ENCODE measurements at regions not wholly inside any gene's neighbourhood (a gene's known extent, or its start where the extent isn't known, plus 50 kb on each side); places are given as distances from the start of the nearest gene placed in this dataset.

DNA sequence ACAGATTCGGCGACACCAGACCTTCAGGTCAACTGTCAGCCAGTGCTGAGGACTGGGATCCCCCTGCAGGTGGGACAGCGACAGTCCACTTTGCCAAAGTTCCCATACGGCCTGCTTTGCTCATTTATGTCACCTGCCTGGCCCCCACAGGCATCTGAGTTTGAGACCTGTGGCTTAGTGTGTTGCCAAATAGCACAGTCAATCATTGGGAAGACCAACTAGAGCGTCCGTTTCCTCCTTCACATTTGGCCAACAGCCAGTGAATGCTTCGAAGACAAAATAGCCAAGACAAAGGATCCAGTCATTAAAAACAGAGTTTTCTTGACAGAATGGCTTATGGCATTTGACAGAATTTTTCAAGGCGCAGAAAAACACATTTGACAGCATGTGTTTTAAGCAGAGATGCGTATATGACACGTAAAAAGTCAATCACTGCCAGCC, 113.8 kb downstream of the ABCC12 start:
- dilution Hi-C loops (cut with MboI; ENCODE audit: extremely low pct_ligation_motif_present, low sequenced_read_pairs): no loop called here
- DNase-seq (ENCODE audit: low read depth, low spot score) (no peak), FAIRE-seq (no peak)
- H3K9me3 ChIP-seq (ENCODE audit: control insufficient read depth, low read depth, low read length): no peaks in the 10 kb centered on the region
- no peak overlapping the region for H3K9ac ChIP-seq (ENCODE audit: control insufficient read depth, extremely low read depth, insufficient read depth, low read length)
- H3K4me1 ChIP-seq (ENCODE audit: control insufficient read depth, extremely low read depth, insufficient read depth, low read length): no peaks in the 10 kb centered on the region
- H3K9me1 ChIP-seq (ENCODE audit: control insufficient read depth, extremely low read depth, insufficient read depth, low read length): no peaks in the 10 kb centered on the region
- H3K27ac ChIP-seq (ENCODE audit: control insufficient read depth, insufficient read depth, low read length): no peak overlapping the region
- H2AFZ ChIP-seq (ENCODE audit: control insufficient read depth, low read length): no peak overlapping the region
- H3K4me2 ChIP-seq (ENCODE audit: control insufficient read depth, extremely low read depth, insufficient read depth, low read depth, low read length): no peak overlapping the region
- H3K27me3 ChIP-seq (ENCODE audit: control insufficient read depth, extremely low read depth, insufficient read depth, low read length): peaks cover 2% of the 10 kb centered on the region
- no peaks in the 10 kb centered on the region for H3K36me3 ChIP-seq (ENCODE audit: control insufficient read depth in 2 of 2, extremely low read depth in 1 of 2, insufficient read depth in 2 of 2, low read length in 2 of 2)
- H3K79me2 ChIP-seq (ENCODE audit: control insufficient read depth, insufficient read depth, low read length): no peaks in the 10 kb centered on the region
- no peak overlapping the region for H3K4me3 ChIP-seq (ENCODE audit: control insufficient read depth in 2 of 3, extremely low read depth in 1 of 3, insufficient read depth in 2 of 3, low read depth in 1 of 3, low read length in 3 of 3)
- no peak for TF ChIP-seq EZH2 (IDR thresholded peaks at IDR 0.05; ENCODE audit: low read length)
- TF ChIP-seq, protein P1, sequence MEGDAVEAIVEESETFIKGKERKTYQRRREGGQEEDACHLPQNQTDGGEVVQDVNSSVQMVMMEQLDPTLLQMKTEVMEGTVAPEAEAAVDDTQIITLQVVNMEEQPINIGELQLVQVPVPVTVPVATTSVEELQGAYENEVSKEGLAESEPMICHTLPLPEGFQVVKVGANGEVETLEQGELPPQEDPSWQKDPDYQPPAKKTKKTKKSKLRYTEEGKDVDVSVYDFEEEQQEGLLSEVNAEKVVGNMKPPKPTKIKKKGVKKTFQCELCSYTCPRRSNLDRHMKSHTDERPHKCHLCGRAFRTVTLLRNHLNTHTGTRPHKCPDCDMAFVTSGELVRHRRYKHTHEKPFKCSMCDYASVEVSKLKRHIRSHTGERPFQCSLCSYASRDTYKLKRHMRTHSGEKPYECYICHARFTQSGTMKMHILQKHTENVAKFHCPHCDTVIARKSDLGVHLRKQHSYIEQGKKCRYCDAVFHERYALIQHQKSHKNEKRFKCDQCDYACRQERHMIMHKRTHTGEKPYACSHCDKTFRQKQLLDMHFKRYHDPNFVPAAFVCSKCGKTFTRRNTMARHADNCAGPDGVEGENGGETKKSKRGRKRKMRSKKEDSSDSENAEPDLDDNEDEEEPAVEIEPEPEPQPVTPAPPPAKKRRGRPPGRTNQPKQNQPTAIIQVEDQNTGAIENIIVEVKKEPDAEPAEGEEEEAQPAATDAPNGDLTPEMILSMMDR (optimal IDR thresholded peaks at IDR 0.05 in 1 of 3, IDR thresholded peaks at IDR 0.05 in 1 of 3, conservative IDR thresholded peaks at IDR 0.05 in 1 of 3; ENCODE audit: extremely low read depth in 1 of 3, insufficient read depth in 2 of 3, low read length in 3 of 3): peak; percentile 17 to 50 (median 19)
- H4K20me1 ChIP-seq (ENCODE audit: control insufficient read depth, extremely low read depth, insufficient read depth, low read length): no peaks in the 10 kb centered on the region

DNA sequence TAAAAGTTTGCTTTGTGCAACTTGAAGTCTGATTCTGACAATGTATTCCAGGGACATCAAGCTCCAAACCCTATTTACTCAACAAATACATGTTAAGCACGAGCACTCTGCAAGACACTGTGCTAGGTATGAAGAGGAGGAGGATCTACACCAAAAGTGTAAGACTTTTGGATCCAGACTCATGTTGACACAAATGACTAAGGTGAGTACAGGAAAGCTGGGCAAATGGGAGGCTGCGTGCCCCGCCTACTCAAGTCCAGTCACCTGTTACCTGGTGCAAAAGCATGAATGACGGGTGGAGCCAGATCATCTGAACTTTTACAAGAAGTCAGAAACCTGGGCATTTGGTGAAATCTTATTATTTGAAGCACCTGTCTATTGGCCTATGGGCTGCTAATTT, 120.7 kb downstream of the ABCC12 start:
- H3K4me2 ChIP-seq (ENCODE audit: control insufficient read depth, extremely low read depth, insufficient read depth, low read depth, low read length): no peak overlapping the region
- dilution Hi-C loops (cut with MboI; ENCODE audit: extremely low pct_ligation_motif_present, low sequenced_read_pairs): no loop called here
- H3K4me1 ChIP-seq (ENCODE audit: control insufficient read depth, extremely low read depth, insufficient read depth, low read length): no peaks in the 10 kb centered on the region
- FAIRE-seq: no peak
- H3K27me3 ChIP-seq (ENCODE audit: control insufficient read depth, extremely low read depth, insufficient read depth, low read length): no peaks in the 10 kb centered on the region
- no peak for DNase-seq (ENCODE audit: low read depth, low spot score)
- no peak overlapping the region for H3K4me3 ChIP-seq (ENCODE audit: control insufficient read depth in 2 of 3, extremely low read depth in 1 of 3, insufficient read depth in 2 of 3, low read depth in 1 of 3, low read length in 3 of 3)
- H3K27ac ChIP-seq (ENCODE audit: control insufficient read depth, insufficient read depth, low read length): no peak overlapping the region
- no peak overlapping the region for H3K9ac ChIP-seq (ENCODE audit: control insufficient read depth, extremely low read depth, insufficient read depth, low read length)
- TF ChIP-seq, protein P1 (optimal IDR thresholded peaks at IDR 0.05 in 1 of 3, IDR thresholded peaks at IDR 0.05 in 1 of 3, conservative IDR thresholded peaks at IDR 0.05 in 1 of 3; ENCODE audit: extremely low read depth in 1 of 3, insufficient read depth in 2 of 3, low read length in 3 of 3): no peak
- TF ChIP-seq EZH2 (IDR thresholded peaks at IDR 0.05; ENCODE audit: low read length): no peak
- no peaks in the 10 kb centered on the region for H3K79me2 ChIP-seq (ENCODE audit: control insufficient read depth, insufficient read depth, low read length)
- peaks cover 2% of the 10 kb centered on the region for H3K9me3 ChIP-seq (ENCODE audit: control insufficient read depth, low read depth, low read length)
- H3K9me1 ChIP-seq (ENCODE audit: control insufficient read depth, extremely low read depth, insufficient read depth, low read length): no peaks in the 10 kb centered on the region
- H3K36me3 ChIP-seq (ENCODE audit: control insufficient read depth in 2 of 2, extremely low read depth in 1 of 2, insufficient read depth in 2 of 2, low read length in 2 of 2): no peaks in the 10 kb centered on the region
- H2AFZ ChIP-seq (ENCODE audit: control insufficient read depth, low read length): no peak overlapping the region
- no peaks in the 10 kb centered on the region for H4K20me1 ChIP-seq (ENCODE audit: control insufficient read depth, extremely low read depth, insufficient read depth, low read length)
